Neuronal stem cell (in vitro differentiated cells): ENCODE measurements at regions not wholly inside any gene's neighbourhood (a gene's known extent, or its start where the extent isn't known, plus 50 kb on each side); places are given as distances from the start of the nearest gene placed in this dataset.

Source experiments
- DNase-seq: peaks from one replicate; pipeline ENCODE4 v3.0.0-alpha.2; 2013; ENCODE audit warnings: low spot score
- H2AFZ ChIP-seq: one replicate; pipeline ENCODE4 v1.6.1; 2013; ENCODE audit warnings: mild to moderate bottlenecking, low read length, inconsistent platforms
- H2AK5ac ChIP-seq: 2 replicates; pipeline ENCODE4 v1.6.1; 2013; ENCODE audit warnings: low read depth, mild to moderate bottlenecking, inconsistent platforms, low read length, moderate library complexity, mixed read lengths
- H2BK120ac ChIP-seq: 2 replicates; pipeline ENCODE4 v1.6.1; 2013; ENCODE audit warnings: low read depth, mild to moderate bottlenecking, inconsistent platforms, low read length, moderate library complexity, mixed read lengths
- H2BK12ac ChIP-seq: one replicate; pipeline ENCODE4 v1.6.1; 2013; ENCODE audit warnings: low read length, inconsistent platforms
- H2BK15ac ChIP-seq: 2 replicates; pipeline ENCODE4 v1.6.1; 2013; ENCODE audit warnings: mild to moderate bottlenecking, low read length, inconsistent platforms, mixed read lengths
- H2BK5ac ChIP-seq: one replicate; pipeline ENCODE4 v1.6.1; 2013; ENCODE audit warnings: inconsistent platforms, mild to moderate bottlenecking, low read length, moderate library complexity
- H3K14ac ChIP-seq: one replicate; pipeline ENCODE4 v1.6.1; 2013; ENCODE audit warnings: low read length, inconsistent platforms
- H3K18ac ChIP-seq: 2 replicates; pipeline ENCODE4 v1.6.1; 2013; ENCODE audit warnings: low read length, inconsistent platforms
- H3K23ac ChIP-seq: 2 replicates; pipeline ENCODE4 v1.6.1; 2013; ENCODE audit warnings: low read depth, mild to moderate bottlenecking, mixed read lengths, low read length, inconsistent platforms; ENCODE audit not compliant: poor library complexity
- H3K27ac ChIP-seq: replicated peaks from 3 replicates; pipeline ENCODE4 v1.5.1; 2013; ENCODE audit warnings: low read length, inconsistent platforms
- H3K27me3 ChIP-seq, 3 experiments: 2 replicates each; pipeline ENCODE4 v1.6.1; 2013; ENCODE audit warnings: low read length in 3 of 3, mild to moderate bottlenecking in 2 of 3, inconsistent platforms in 1 of 3, low read depth in 1 of 3, mixed read lengths in 1 of 3, moderate library complexity in 1 of 3; ENCODE audit not compliant: control insufficient read depth in 3 of 3, insufficient read depth in 3 of 3
- H3K36me3 ChIP-seq, 2 donors: replicated peaks in 1 of 2; 2 replicates each; pipeline ENCODE4 v1.6.1; 2013; ENCODE audit warnings: low read length in 2 of 2; ENCODE audit not compliant: control insufficient read depth in 2 of 2, insufficient read depth in 2 of 2
- H3K4ac ChIP-seq: 2 replicates; pipeline ENCODE4 v1.6.1; 2013; ENCODE audit warnings: inconsistent platforms, mild to moderate bottlenecking, low read length, moderate library complexity
- H3K4me1 ChIP-seq, 2 donors: 1 replicate in 1 of 2; 2 replicates in 1 of 2; pipeline ENCODE4 v1.6.1; 2013; ENCODE audit warnings: low read length in 2 of 2, low read depth in 1 of 2; ENCODE audit not compliant: control insufficient read depth in 2 of 2, insufficient read depth in 1 of 2
- H3K4me2 ChIP-seq: one replicate; pipeline ENCODE4 v1.6.1; 2013; ENCODE audit warnings: mild to moderate bottlenecking, low read length, inconsistent platforms; ENCODE audit not compliant: insufficient read depth, poor library complexity, severe bottlenecking
- H3K4me3 ChIP-seq, 2 donors: 2 replicates each; pipeline ENCODE4 v1.5.1; 2013; ENCODE audit warnings: low read length in 2 of 2, mild to moderate bottlenecking in 2 of 2, inconsistent platforms in 1 of 2, moderate library complexity in 1 of 2
- H3K79me1 ChIP-seq: one replicate; pipeline ENCODE4 v1.6.1; 2013; ENCODE audit warnings: low read depth, mild to moderate bottlenecking, inconsistent platforms, low read length, moderate library complexity
- H3K9ac ChIP-seq: one replicate; pipeline ENCODE4 v1.6.1; 2013; ENCODE audit warnings: mild to moderate bottlenecking, low read depth, low read length, inconsistent platforms; ENCODE audit not compliant: poor library complexity
- H3K9me3 ChIP-seq, 2 donors: replicated peaks in 1 of 2; 2 replicates each; pipeline versions ENCODE3 to v1.6.1; 2013; ENCODE audit warnings: low read length in 2 of 2, mild to moderate bottlenecking in 2 of 2, inconsistent platforms in 1 of 2, low read depth in 1 of 2, mixed read lengths in 1 of 2, moderate library complexity in 1 of 2; ENCODE audit not compliant: control insufficient read depth in 2 of 2, insufficient read depth in 1 of 2
- H4K8ac ChIP-seq: one replicate; pipeline ENCODE4 v1.6.1; 2013; ENCODE audit warnings: low read depth, mild to moderate bottlenecking, inconsistent platforms, low read length, moderate library complexity
- H4K91ac ChIP-seq: one replicate; pipeline ENCODE4 v1.6.1; 2013; ENCODE audit warnings: low read length, low read depth, mild to moderate bottlenecking, inconsistent platforms; ENCODE audit not compliant: poor library complexity
- WGBS, 2 donors: extraction: QIAGEN DNeasy Blood & Tissue Kit; methylation state at CpG; one replicate each; pipeline ENCODE4 v1.1.7; 2013; ENCODE audit warnings: missing lambda C conversion rate in 2 of 2, mixed read lengths in 1 of 2; ENCODE audit not compliant: insufficient read length in 2 of 2, insufficient replicate concordance in 1 of 2; ENCODE audit errors: extremely low coverage in 2 of 2; 5-methylcytosine and 5-hydroxymethylcytosine counted together

DNA sequence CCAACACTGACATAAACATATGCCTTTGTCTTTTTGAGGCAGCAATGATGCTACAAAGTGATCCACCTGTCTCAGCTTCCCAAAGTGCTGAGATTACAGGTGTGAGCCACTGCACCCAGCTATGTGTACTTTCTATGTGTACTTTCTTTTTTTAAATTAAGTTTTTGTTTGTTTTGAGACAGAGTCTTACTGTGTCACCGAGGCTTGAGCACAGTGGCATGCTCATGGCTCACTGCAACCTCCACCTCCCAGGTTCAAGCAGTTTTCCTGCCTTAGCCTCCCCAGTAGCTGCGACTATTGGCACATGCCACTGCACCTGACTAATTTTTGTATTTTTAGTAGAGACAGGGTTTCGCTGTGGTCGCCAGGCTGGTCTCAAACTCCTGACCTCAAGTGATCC is 172.5 kb upstream of the ALG10B start:
- H3K27me3 ChIP-seq, result no peaks in the 10 kb centered on the region
- H2AFZ ChIP-seq, result peak overlapping the region; percentile 29
- H3K4ac ChIP-seq, result no peak overlapping the region
- peaks cover 0 to 17% of the 10 kb centered on the region in 2 donors for H3K9me3 ChIP-seq
- no peak overlapping the region for H4K91ac ChIP-seq
- no peaks in the 10 kb centered on the region for H3K36me3 ChIP-seq
- no peak overlapping the region for H2BK5ac ChIP-seq
- no peak overlapping the region for H3K18ac ChIP-seq
- no peak overlapping the region for H3K27ac ChIP-seq
- no peaks in the 10 kb centered on the region for H3K79me1 ChIP-seq
- no CpG with 5 or more reads among the region's 4 CpGs for WGBS, 2 donors
- H4K8ac ChIP-seq, result no peak overlapping the region
- H2BK120ac ChIP-seq, result no peak overlapping the region
- no peak overlapping the region for H3K14ac ChIP-seq
- H3K4me3 ChIP-seq, result no peak overlapping the region
- no peak overlapping the region for H2BK12ac ChIP-seq
- no peak overlapping the region for H2BK15ac ChIP-seq
- no peaks in the 10 kb centered on the region for H3K4me1 ChIP-seq
- H3K23ac ChIP-seq, result no peak overlapping the region
- no peak overlapping the region for H3K4me2 ChIP-seq
- H2AK5ac ChIP-seq, result no peak overlapping the region
- DNase-seq, result no peak
- H3K9ac ChIP-seq, result no peak overlapping the region

DNA sequence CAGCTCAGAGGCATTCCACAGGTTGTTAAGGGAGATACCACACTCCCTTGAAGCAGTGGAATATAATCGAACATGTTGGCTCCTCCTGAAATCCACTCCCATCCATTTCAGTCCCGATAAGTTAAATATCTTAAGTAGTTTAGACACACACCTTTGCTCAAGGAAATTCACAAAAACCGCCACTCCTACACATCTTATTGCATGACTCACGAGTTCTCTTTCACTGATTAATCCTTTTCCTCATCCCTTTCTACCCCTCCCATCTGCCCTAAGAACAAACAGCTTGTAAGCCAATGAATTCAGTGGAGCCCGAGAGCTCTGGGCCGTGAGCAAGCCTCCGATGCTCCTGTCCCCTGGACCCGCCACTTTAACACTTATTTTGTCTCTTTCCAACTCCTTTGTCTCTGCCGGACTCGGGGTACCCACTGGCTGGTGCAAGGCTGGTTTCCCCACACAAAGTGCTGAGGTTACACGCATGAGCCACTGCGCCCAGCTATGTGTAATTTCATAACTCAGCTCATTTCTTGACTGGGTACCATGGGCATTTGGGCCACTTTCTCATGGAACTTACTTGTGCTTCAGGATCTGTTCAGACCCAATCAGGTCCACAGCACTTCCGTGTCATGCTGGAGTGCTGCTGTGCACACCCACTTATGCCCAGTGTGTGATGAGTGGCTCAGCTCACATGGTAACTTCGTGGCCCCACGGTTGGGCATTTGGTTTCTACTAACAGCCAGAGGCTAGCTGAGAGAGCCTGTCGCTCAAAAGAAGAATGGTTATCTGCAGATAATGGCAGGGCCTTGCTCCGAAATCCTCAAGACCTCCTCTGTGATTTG is 171.8 kb upstream of the ALG10B start:
- Histone ChIP-seq H3K4ac (no peak overlapping the region), H3K79me1 (peaks cover 2% of the 10 kb centered on the region), H3K9ac (no peak overlapping the region), H3K4me2 (no peak overlapping the region), H2BK5ac (no peak overlapping the region), H2BK120ac (no peak overlapping the region), H3K27ac (no peak overlapping the region), H2BK12ac (no peak overlapping the region), H3K27me3 (no peaks in the 10 kb centered on the region), H3K14ac (no peak overlapping the region), H3K23ac (no peak overlapping the region), H4K91ac (no peak overlapping the region), H3K9me3 (peaks cover 0 to 25% of the 10 kb centered on the region in 2 donors), H2AFZ (peak overlapping the region; percentile 29), H3K4me1 (no peaks in the 10 kb centered on the region), H3K4me3 (no peak overlapping the region), H4K8ac (no peak overlapping the region), H3K18ac (no peak overlapping the region), H3K36me3 (no peaks in the 10 kb centered on the region), H2BK15ac (no peak overlapping the region), H2AK5ac (no peak overlapping the region)
- WGBS, 2 donors, result no CpG with 5 or more reads among the region's 17 CpGs
- no peak for DNase-seq

DNA sequence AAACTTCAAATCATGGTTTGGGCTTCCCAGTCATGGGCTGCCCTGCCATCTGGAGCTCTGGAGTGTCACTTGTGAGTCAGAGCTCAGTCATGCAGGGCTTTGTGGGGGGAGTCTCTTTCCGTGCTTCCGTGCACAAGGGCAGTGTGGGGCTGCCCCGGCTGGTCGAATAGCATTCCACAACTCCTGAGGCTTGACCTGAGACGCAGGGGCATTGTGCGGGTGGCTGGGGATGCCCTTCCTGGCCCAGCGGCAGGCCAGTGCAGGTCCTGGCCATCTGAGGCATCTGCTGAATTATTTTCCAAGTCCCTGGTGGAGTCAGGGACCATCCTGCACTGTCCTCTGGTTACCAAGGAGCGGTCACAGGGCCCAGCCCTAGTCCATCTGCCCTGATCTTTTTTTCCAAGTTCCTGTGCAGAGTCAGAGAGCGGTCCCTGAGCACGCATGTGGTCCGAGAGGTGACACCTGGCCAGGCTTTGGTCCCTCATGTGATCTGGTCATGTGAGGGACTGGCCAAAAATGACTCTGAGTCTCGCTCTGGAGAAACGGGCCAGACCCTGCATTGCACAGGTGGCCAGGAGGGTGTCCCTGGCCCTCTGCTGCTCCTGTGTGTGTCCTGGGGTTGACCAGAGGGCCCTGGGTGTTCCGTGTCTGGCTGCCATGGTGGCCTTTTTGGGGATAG is 167.0 kb upstream of the ALG10B start:
- no peak overlapping the region for H2BK5ac ChIP-seq
- H2AFZ ChIP-seq, result peak overlapping the region; percentile 53
- no peak overlapping the region for H3K27ac ChIP-seq
- no peak overlapping the region for H2BK12ac ChIP-seq
- H2BK120ac ChIP-seq, result no peak overlapping the region
- WGBS, 2 donors, result no CpG with 5 or more reads among the region's 14 CpGs
- no peak for DNase-seq
- no peak overlapping the region for H4K8ac ChIP-seq
- peaks cover 5% of the 10 kb centered on the region for H3K79me1 ChIP-seq
- H3K36me3 ChIP-seq, result no peaks in the 10 kb centered on the region
- no peak overlapping the region for H3K14ac ChIP-seq
- no peak overlapping the region for H2AK5ac ChIP-seq
- peaks cover 0 to 50% of the 10 kb centered on the region in 2 donors for H3K9me3 ChIP-seq
- no peak overlapping the region for H4K91ac ChIP-seq
- H3K23ac ChIP-seq, result no peak overlapping the region
- no peak overlapping the region for H2BK15ac ChIP-seq
- no peak overlapping the region for H3K4me3 ChIP-seq
- no peak overlapping the region for H3K4me2 ChIP-seq
- H3K18ac ChIP-seq, result no peak overlapping the region
- H3K4me1 ChIP-seq, result no peaks in the 10 kb centered on the region
- H3K27me3 ChIP-seq, result no peaks in the 10 kb centered on the region
- no peak overlapping the region for H3K9ac ChIP-seq
- no peak overlapping the region for H3K4ac ChIP-seq

DNA sequence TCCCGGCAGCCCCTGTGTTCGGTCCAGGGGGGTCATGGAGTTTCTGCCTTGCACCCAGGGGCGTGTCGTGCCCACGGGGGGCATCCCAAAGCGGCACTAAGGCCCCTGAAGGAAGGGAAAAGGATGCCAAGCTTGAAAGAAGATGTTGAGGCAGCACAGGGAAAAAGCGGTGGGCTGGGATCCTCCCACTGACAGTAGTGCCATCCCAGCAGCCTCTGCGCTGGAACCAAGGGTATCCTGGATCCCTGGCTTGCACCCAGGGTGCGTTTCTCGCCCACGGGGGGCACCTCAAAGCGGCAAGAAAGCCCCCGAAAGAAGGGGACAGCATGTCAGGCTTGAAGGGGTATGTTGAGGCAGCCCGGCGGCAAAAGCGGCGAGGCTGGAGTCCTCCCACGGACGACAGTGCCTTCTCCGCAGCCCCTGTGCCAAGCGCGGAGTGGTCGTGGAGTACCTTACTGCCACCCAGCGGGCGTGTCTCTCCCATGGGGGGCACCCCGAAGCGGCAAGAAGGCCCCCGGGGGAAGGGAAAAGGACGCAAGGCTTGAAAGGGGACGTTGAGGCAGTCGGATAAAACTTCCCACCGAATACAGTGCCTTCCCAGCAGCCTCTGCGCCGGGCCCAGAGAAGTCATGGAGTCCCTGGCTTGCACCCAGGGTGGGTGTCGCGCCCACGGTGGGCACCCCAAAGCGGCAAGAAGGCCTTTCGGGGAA is 164.4 kb upstream of the ALG10B start:
- H3K14ac ChIP-seq, result no peak overlapping the region
- no peaks in the 10 kb centered on the region for H3K4me1 ChIP-seq
- no peak overlapping the region for H3K4ac ChIP-seq
- no peak overlapping the region for H3K18ac ChIP-seq
- WGBS, 2 donors, result no CpG with 5 or more reads among the region's 39 CpGs
- H3K27me3 ChIP-seq, result no peaks in the 10 kb centered on the region
- peak overlapping the region in 1 of 2 donors; percentile 46 for H3K4me3 ChIP-seq
- H3K79me1 ChIP-seq, result peaks cover 5% of the 10 kb centered on the region
- no peak overlapping the region for H3K23ac ChIP-seq
- no peak for DNase-seq
- no peak overlapping the region for H2BK5ac ChIP-seq
- no peak overlapping the region for H2BK120ac ChIP-seq
- no peak overlapping the region for H4K8ac ChIP-seq
- no peak overlapping the region for H3K27ac ChIP-seq
- no peak overlapping the region for H2BK12ac ChIP-seq
- no peak overlapping the region for H2AK5ac ChIP-seq
- no peak overlapping the region for H2BK15ac ChIP-seq
- no peak overlapping the region for H3K9ac ChIP-seq
- no peak overlapping the region for H3K4me2 ChIP-seq
- H3K9me3 ChIP-seq, result peaks cover 0 to 64% of the 10 kb centered on the region in 2 donors
- H2AFZ ChIP-seq, result no peak overlapping the region
- H3K36me3 ChIP-seq, result no peaks in the 10 kb centered on the region
- H4K91ac ChIP-seq, result no peak overlapping the region
